Left lung (tissue), 4 donors: ENCODE measurements at regions not wholly inside any gene's neighbourhood (a gene's known extent, or its start where the extent isn't known, plus 50 kb on each side); places are given as distances from the start of the nearest gene placed in this dataset.

Experiments used
- ATAC-seq: fragments of 200-7000 bp; cut with Tn5 transposase; one replicate; pipeline ENCODE4 v1.9.1; 2020; ENCODE audit warnings: moderate library complexity
- DNase-seq, 4 donors: peaks; one replicate each; pipeline ENCODE4 v3.0.0-alpha.2; 2013 to 2020
- H3K27ac ChIP-seq, 2 donors: fragments of 200-600 bp; sonication (generic) in 1 of 2; one replicate each; pipeline versions ENCODE4 v1.5.0 to v1.8.0; 2020 to 2021
- H3K27me3 ChIP-seq, 2 donors: fragments of 200-600 bp; sonication (generic) in 1 of 2; one replicate each; pipeline versions ENCODE4 v1.5.0 to v1.8.0; 2020 to 2021
- H3K36me3 ChIP-seq, 2 donors: fragments of 200-600 bp; sonication (generic) in 1 of 2; one replicate each; pipeline versions ENCODE4 v1.5.0 to v1.8.0; 2020 to 2021
- H3K4me1 ChIP-seq, 2 donors: fragments of 200-600 bp; one replicate each; pipeline ENCODE4 v1.8.0; 2021
- H3K4me3 ChIP-seq, 2 donors: fragments of 200-600 bp; sonication (generic) in 1 of 2; one replicate each; pipeline versions ENCODE4 v1.5.0 to v1.8.0; 2020 to 2021; ENCODE audit warnings: mild to moderate bottlenecking in 1 of 2
- H3K9me3 ChIP-seq, 2 donors: fragments of 200-600 bp; sonication (generic) in 1 of 2; one replicate each; pipeline versions ENCODE4 v1.5.0 to v1.8.0; 2020 to 2021
- CTCF ChIP-seq, 2 donors: fragments of 200-600 bp; sonication (generic) in 1 of 2; IDR thresholded peaks; one replicate each; pipeline versions ENCODE4 v1.5.0 to v1.8.0; 2021; ENCODE audit warnings: antibody characterized with exemption in 2 of 2
- intact Hi-C, 2 donors: fragments of 100-400 bp; cut with DNase I; formaldehyde crosslinking; loops; one replicate each; pipeline versions ENCODE4 v1.11.2 to v1.14.2; 2022
- donor health status: DM: no; HTN: yes; CAD: no.
- donor health status: DM: no; HTN: no; CAD: no.

- no peaks in the 10 kb centered on the region for H3K27me3 ChIP-seq
- H3K4me1 ChIP-seq = peaks cover 0 to 3% of the 10 kb centered on the region in 2 donors
- no peaks in the 10 kb centered on the region for H3K36me3 ChIP-seq
- intact Hi-C loops = no loop called here
- no peak overlapping the region for H3K4me3 ChIP-seq
- no peaks in the 10 kb centered on the region for H3K9me3 ChIP-seq
- no peak for TF ChIP-seq CTCF (IDR thresholded peaks at IDR 0.05)
- peak in 1 of 4 donors; percentile 54 for DNase-seq
- peak; percentile 60 for ATAC-seq
- no peak overlapping the region for H3K27ac ChIP-seq
Measured at GRCh38 chr5:74075501-74076484, 449.8 kb downstream of the ARHGEF28 start.

GRCh38 chr5:74074111-74074510 lies 448.1 kb downstream of the ARHGEF28 start:
- H3K27me3 ChIP-seq = no peaks in the 10 kb centered on the region
- peaks cover 0 to 3% of the 10 kb centered on the region in 2 donors for H3K4me1 ChIP-seq
- DNase-seq (no peak), ATAC-seq (no peak)
- TF ChIP-seq CTCF (IDR thresholded peaks at IDR 0.05) = no peak
- H3K9me3 ChIP-seq = no peaks in the 10 kb centered on the region
- intact Hi-C loops = no loop called here
- H3K27ac ChIP-seq = no peak overlapping the region
- no peak overlapping the region for H3K4me3 ChIP-seq
- H3K36me3 ChIP-seq = no peaks in the 10 kb centered on the region

GRCh38 chr5:74073257-74073656 lies 447.3 kb downstream of the ARHGEF28 start:
- peak; percentile 75 for ATAC-seq
- no peak for TF ChIP-seq CTCF (IDR thresholded peaks at IDR 0.05)
- peaks cover 0 to 3% of the 10 kb centered on the region in 2 donors for H3K4me1 ChIP-seq
- DNase-seq = no peak
- intact Hi-C loops = no loop called here
- H3K4me3 ChIP-seq = no peak overlapping the region
- H3K9me3 ChIP-seq = no peaks in the 10 kb centered on the region
- peak overlapping the region in 1 of 2 donors; percentile 10 for H3K27ac ChIP-seq
- no peaks in the 10 kb centered on the region for H3K27me3 ChIP-seq
- H3K36me3 ChIP-seq = no peaks in the 10 kb centered on the region

GRCh38 chr5:74072646-74073045 lies 446.6 kb downstream of the ARHGEF28 start:
- Histone ChIP-seq H3K4me1 (peaks cover 0 to 3% of the 10 kb centered on the region in 2 donors), H3K27ac (no peak overlapping the region), H3K36me3 (no peaks in the 10 kb centered on the region), H3K9me3 (no peaks in the 10 kb centered on the region), H3K4me3 (no peak overlapping the region), H3K27me3 (no peaks in the 10 kb centered on the region)
- intact Hi-C loops = no loop called here
- ATAC-seq (no peak), DNase-seq (no peak)
- TF ChIP-seq CTCF (IDR thresholded peaks at IDR 0.05) = no peak

- H3K4me3 ChIP-seq = no peak overlapping the region
- no peaks in the 10 kb centered on the region for H3K27me3 ChIP-seq
- peaks cover 0 to 3% of the 10 kb centered on the region in 2 donors for H3K4me1 ChIP-seq
- no peak overlapping the region for H3K27ac ChIP-seq
- no peaks in the 10 kb centered on the region for H3K9me3 ChIP-seq
- no peaks in the 10 kb centered on the region for H3K36me3 ChIP-seq
- no peak for ATAC-seq
- DNase-seq = no peak
- intact Hi-C loops = no loop called here
- TF ChIP-seq CTCF (IDR thresholded peaks at IDR 0.05) = no peak
Measured at GRCh38 chr5:74070766-74071165, 444.8 kb downstream of the ARHGEF28 start.
